Endothelial cell of umbilical vein (primary cell): ENCODE measurements at regions not wholly inside any gene's neighbourhood (a gene's known extent, or its start where the extent isn't known, plus 50 kb on each side); places are given as distances from the start of the nearest gene placed in this dataset.

ENCODE experiments used
- BruUV-seq: library from RNA; stranded (reverse); fragments of 400-500 nt; replicated peaks from 2 replicates; lab custom pipeline; 2021; lab: Mats Ljungman, UMichigan
- CTCF ChIA-PET: fragments of 300-600, 350-600 bp; sonication (Branson Sonifier 250); formaldehyde crosslinking; loops from one replicate; lab custom pipeline; 2021; ENCODE audit warnings: antibody characterized with exemption, inconsistent platforms; lab: Charles Lee
- POLR2A ChIA-PET: fragments of 300-600, 350-600 bp; sonication (Branson Sonifier 250); formaldehyde crosslinking; loops from one replicate; lab custom pipeline; 2021; ENCODE audit warnings: antibody characterized with exemption, inconsistent platforms; lab: Charles Lee
- DNase-seq: peaks from one replicate; pipeline ENCODE4 v3.0.0-alpha.2; 2011; ENCODE audit warnings: low read depth, low spot score
- FAIRE-seq: peaks from 2 replicates; lab custom pipeline; 2011; peaks lifted over from hg19 to GRCh38; lab: Jason Lieb, UNC
- H2AFZ ChIP-seq: 2 replicates; pipeline ENCODE4 v1.6.0; 2012; ENCODE audit warnings: low read depth, low read length, control low read depth, inconsistent platforms
- H3K27ac ChIP-seq: 2 replicates; pipeline ENCODE4 v1.5.1; 2011; ENCODE audit warnings: low read depth, mild to moderate bottlenecking, control low read depth, low read length, moderate library complexity; ENCODE audit not compliant: insufficient read depth
- H3K27me3 ChIP-seq, 2 experiments: 2 replicates each; pipeline versions ENCODE4 v1.6.0 to v1.6.1; 2011; ENCODE audit warnings: low read length in 2 of 2, mixed read lengths in 1 of 2; ENCODE audit not compliant: control insufficient read depth in 2 of 2, insufficient read depth in 2 of 2
- H3K36me3 ChIP-seq, 2 experiments: 2 replicates in 1 of 2; 3 replicates in 1 of 2; pipeline ENCODE4 v1.5.1; 2011; ENCODE audit warnings: low read length in 2 of 2, mild to moderate bottlenecking in 1 of 2, moderate library complexity in 1 of 2; ENCODE audit not compliant: control insufficient read depth in 2 of 2, insufficient read depth in 2 of 2; ENCODE audit errors: extremely low read depth in 1 of 2
- H3K4me1 ChIP-seq: 3 replicates; pipeline ENCODE4 v1.5.1; 2011; ENCODE audit warnings: mild to moderate bottlenecking, low read length; ENCODE audit not compliant: control insufficient read depth, insufficient read depth; ENCODE audit errors: extremely low read depth
- H3K4me2 ChIP-seq: 2 replicates; pipeline ENCODE4 v1.6.1; 2011; ENCODE audit warnings: low read length, control low read depth, mixed read lengths; ENCODE audit not compliant: insufficient read depth
- H3K4me3 ChIP-seq, 3 experiments: fragments of 200-600 bp in 1 of 3; sonication (generic), shearing (Covaris generic) in 1 of 3; replicated peaks in 1 of 3; 2 replicates each; pipeline ENCODE4 v1.5.1; 2011 to 2016; ENCODE audit warnings: control low read depth in 3 of 3, low read length in 3 of 3, mild to moderate bottlenecking in 2 of 3, inconsistent platforms in 1 of 3, low read depth in 1 of 3, moderate library complexity in 1 of 3; ENCODE audit not compliant: insufficient read depth in 1 of 3
- H3K79me2 ChIP-seq: 2 replicates; pipeline ENCODE4 v1.6.0; 2012; ENCODE audit warnings: low read length, inconsistent platforms; ENCODE audit not compliant: control insufficient read depth, insufficient read depth
- H3K9ac ChIP-seq: replicated peaks from 2 replicates; pipeline ENCODE3; 2011; ENCODE audit warnings: low read length, control low read depth; ENCODE audit not compliant: insufficient read depth; ENCODE audit errors: extremely low read depth
- H3K9me1 ChIP-seq: replicated peaks from 3 replicates; pipeline ENCODE4 v1.6.0; 2011; ENCODE audit warnings: mild to moderate bottlenecking, low read length; ENCODE audit not compliant: control insufficient read depth, insufficient read depth; ENCODE audit errors: extremely low read depth
- H3K9me3 ChIP-seq: replicated peaks from 2 replicates; pipeline ENCODE4 v1.5.1; 2012; ENCODE audit warnings: low read length, inconsistent platforms; ENCODE audit not compliant: control insufficient read depth, insufficient read depth
- H4K20me1 ChIP-seq: replicated peaks from 2 replicates; pipeline ENCODE3; 2011; ENCODE audit warnings: mild to moderate bottlenecking, low read length; ENCODE audit not compliant: control insufficient read depth, insufficient read depth; ENCODE audit errors: extremely low read depth
- CTCF ChIP-seq, 2 donors: IDR thresholded peaks; 1 replicate in 1 of 2; 2 replicates in 1 of 2; pipeline ENCODE4 v1.5.1; 2011; ENCODE audit warnings: low read length in 2 of 2, mild to moderate bottlenecking in 2 of 2, moderate library complexity in 2 of 2, control low read depth in 1 of 2, inconsistent platforms in 1 of 2, low read depth in 1 of 2; ENCODE audit not compliant: insufficient read depth in 1 of 2; ENCODE audit errors: extremely low read depth in 1 of 2
- EZH2 ChIP-seq: IDR thresholded peaks from 2 replicates; pipeline ENCODE4 v1.6.1; 2012; ENCODE audit warnings: borderline replicate concordance, low read depth, mild to moderate bottlenecking, moderate library complexity, low read length, inconsistent platforms; ENCODE audit not compliant: severe bottlenecking
- FOS ChIP-seq: IDR thresholded peaks from 2 replicates; pipeline ENCODE4 v1.6.1; 2011; ENCODE audit warnings: mild to moderate bottlenecking, low read length, moderate library complexity, borderline replicate concordance; ENCODE audit not compliant: insufficient read depth
- GATA2 ChIP-seq: IDR thresholded peaks from 2 replicates; pipeline ENCODE4 v1.7.0; 2011; ENCODE audit warnings: low read depth, mild to moderate bottlenecking, moderate library complexity, mixed read lengths, low read length; ENCODE audit not compliant: insufficient read length, insufficient read depth
- JUN ChIP-seq: IDR thresholded peaks from 2 replicates; pipeline ENCODE4 v1.6.1; 2011; ENCODE audit warnings: borderline replicate concordance, low read depth; ENCODE audit not compliant: insufficient read length, insufficient read depth
- MAX ChIP-seq: IDR thresholded peaks from 2 replicates; pipeline ENCODE4 v1.6.1; 2011; ENCODE audit not compliant: insufficient read depth, insufficient read length
- MYC ChIP-seq: IDR thresholded peaks from one replicate; pipeline ENCODE4 v1.6.1; 2011; ENCODE audit warnings: mild to moderate bottlenecking, low read depth, low read length
- POLR2A ChIP-seq: IDR thresholded peaks from 2 replicates; pipeline ENCODE4 v1.6.1; 2012; ENCODE audit warnings: low read depth, mild to moderate bottlenecking, control low read depth, low read length
- POLR2AphosphoS5 ChIP-seq: IDR thresholded peaks from 2 replicates; pipeline ENCODE4 v1.6.1; 2012; ENCODE audit warnings: low read depth, mild to moderate bottlenecking, control low read depth, low read length, moderate library complexity; ENCODE audit not compliant: insufficient read depth
- dilution Hi-C: fragments of 300-500 bp; cut with MboI; formaldehyde crosslinking; loops from one replicate; pipeline ENCODE4 v1.15.0; 2019; ENCODE audit warnings: low sequenced_read_pairs; ENCODE audit not compliant: extremely low pct_ligation_motif_present
- intact Hi-C: fragments of 100-400 bp; cut with micrococcal nuclease; formaldehyde crosslinking; loops from one replicate; pipeline ENCODE4 v1.10.0; 2022

- DNase-seq: no peak
- Histone ChIP-seq H2AFZ (no peak overlapping the region), H3K9ac (no peak overlapping the region), H3K79me2 (no peaks in the 10 kb centered on the region), H3K27ac (no peak overlapping the region), H3K4me2 (no peak overlapping the region), H3K9me3 (no peaks in the 10 kb centered on the region), H3K9me1 (no peaks in the 10 kb centered on the region), H3K27me3 (no peaks in the 10 kb centered on the region), H3K4me1 (no peaks in the 10 kb centered on the region), H3K4me3 (no peak overlapping the region), H3K36me3 (no peaks in the 10 kb centered on the region), H4K20me1 (no peaks in the 10 kb centered on the region)
- no TSS peak for BruUV-seq
- ChIA-PET CTCF (interaction anchor here (1.5 kb wide), 1 partner anchor 10 kb away, joined by 3 read pairs; no protein-coding TSS in a partner anchor), POLR2A (no interaction called here)
- dilution Hi-C loops: no loop called here
- intact Hi-C loops: no loop called here
- TF ChIP-seq JUN: no peak
- no peak for TF ChIP-seq EZH2
- no peak for TF ChIP-seq GATA2
- no peak for TF ChIP-seq POLR2A
- no peak for TF ChIP-seq MYC
- no peak for TF ChIP-seq POLR2AphosphoS5
- no peak for TF ChIP-seq CTCF (IDR thresholded peaks at IDR 0.05; ENCODE audit: extremely low read depth in 1 of 2, insufficient read depth in 1 of 2, low read depth in 1 of 2, low read length in 2 of 2)
- TF ChIP-seq MAX: no peak
- no peak for TF ChIP-seq FOS
- no peak for FAIRE-seq
These were observed 92.1 kb downstream of the SLC4A3 start for GRCh38 chr2:219719521-219719920.
